ENCODE measurements at regions not wholly inside any gene's neighbourhood (a gene's known extent, or its start where the extent isn't known, plus 50 kb on each side); places are given as distances from the start of the nearest gene placed in this dataset.

- H3K4me3 ChIP-seq, result no peak overlapping the region
- no peaks in the 10 kb centered on the region for H3K9me3 ChIP-seq
- DNase-seq, result no peak
- peak overlapping the region in 1 of 4 donors; percentile 22 for H3K27ac ChIP-seq
- peaks cover 0 to 17% (median 9%) of the 10 kb centered on the region in 4 donors for H3K4me1 ChIP-seq
- no peaks in the 10 kb centered on the region for H3K36me3 ChIP-seq
- TF ChIP-seq, protein P1, sequence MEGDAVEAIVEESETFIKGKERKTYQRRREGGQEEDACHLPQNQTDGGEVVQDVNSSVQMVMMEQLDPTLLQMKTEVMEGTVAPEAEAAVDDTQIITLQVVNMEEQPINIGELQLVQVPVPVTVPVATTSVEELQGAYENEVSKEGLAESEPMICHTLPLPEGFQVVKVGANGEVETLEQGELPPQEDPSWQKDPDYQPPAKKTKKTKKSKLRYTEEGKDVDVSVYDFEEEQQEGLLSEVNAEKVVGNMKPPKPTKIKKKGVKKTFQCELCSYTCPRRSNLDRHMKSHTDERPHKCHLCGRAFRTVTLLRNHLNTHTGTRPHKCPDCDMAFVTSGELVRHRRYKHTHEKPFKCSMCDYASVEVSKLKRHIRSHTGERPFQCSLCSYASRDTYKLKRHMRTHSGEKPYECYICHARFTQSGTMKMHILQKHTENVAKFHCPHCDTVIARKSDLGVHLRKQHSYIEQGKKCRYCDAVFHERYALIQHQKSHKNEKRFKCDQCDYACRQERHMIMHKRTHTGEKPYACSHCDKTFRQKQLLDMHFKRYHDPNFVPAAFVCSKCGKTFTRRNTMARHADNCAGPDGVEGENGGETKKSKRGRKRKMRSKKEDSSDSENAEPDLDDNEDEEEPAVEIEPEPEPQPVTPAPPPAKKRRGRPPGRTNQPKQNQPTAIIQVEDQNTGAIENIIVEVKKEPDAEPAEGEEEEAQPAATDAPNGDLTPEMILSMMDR (IDR thresholded peaks at IDR 0.05), result no peak
- TF ChIP-seq POLR2A (IDR thresholded peaks at IDR 0.05) (no peak), EP300 (IDR thresholded peaks at IDR 0.05) (no peak), POLR2AphosphoS5 (IDR thresholded peaks at IDR 0.05) (no peak)
- H3K27me3 ChIP-seq, result no peaks in the 10 kb centered on the region
- intact Hi-C loops (cut with DNase I), result no loop called here
Measured at GRCh38 chr16:72612718-72613117, 435.2 kb downstream of the ZFHX3 start.

- Histone ChIP-seq H3K9me3 (no peaks in the 10 kb centered on the region), H3K4me1 (peaks cover 0 to 17% (median 9%) of the 10 kb centered on the region in 4 donors), H3K4me3 (no peak overlapping the region), H3K27me3 (no peaks in the 10 kb centered on the region), H3K36me3 (no peaks in the 10 kb centered on the region), H3K27ac (peak overlapping the region in 1 of 4 donors; percentile 22)
- intact Hi-C loops (cut with DNase I), result no loop called here
- 62 to 76% methylated on average over 2 of the region's 2 CpGs for WGBS, 2 donors
- TF ChIP-seq POLR2A (IDR thresholded peaks at IDR 0.05) (no peak), POLR2AphosphoS5 (IDR thresholded peaks at IDR 0.05) (no peak), EP300 (IDR thresholded peaks at IDR 0.05) (no peak)
- TF ChIP-seq, protein P1 (IDR thresholded peaks at IDR 0.05), result no peak
- DNase-seq, result no peak
Measured at GRCh38 chr16:72612256-72612655, 435.7 kb downstream of the ZFHX3 start.

DNA sequence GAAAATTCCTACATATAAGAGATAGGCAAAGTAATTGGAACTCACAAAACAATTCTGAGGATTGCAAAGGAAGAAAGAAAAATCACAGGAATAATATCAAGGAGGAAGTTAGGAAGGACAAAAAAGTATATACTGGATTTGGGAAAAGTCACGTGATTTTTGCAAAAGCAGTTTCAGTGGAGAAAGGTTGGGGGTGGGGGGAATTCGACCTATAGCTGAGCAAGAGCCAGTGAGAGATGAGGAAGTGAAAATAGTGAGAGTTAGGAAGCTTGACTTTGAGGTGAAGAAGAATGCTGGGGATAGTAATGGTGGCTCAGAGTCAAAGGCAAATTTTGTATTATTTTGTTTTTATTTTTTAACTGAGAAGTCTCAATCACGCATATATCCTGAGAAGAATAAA lies 438.0 kb upstream of the PMFBP1 start:
- no peak overlapping the region for H3K4me3 ChIP-seq
- H3K27ac ChIP-seq, result no peak overlapping the region
- H3K4me1 ChIP-seq, result peaks cover 0 to 17% (median 9%) of the 10 kb centered on the region in 4 donors
- TF ChIP-seq, protein P1 (IDR thresholded peaks at IDR 0.05), result no peak
- TF ChIP-seq POLR2AphosphoS5 (IDR thresholded peaks at IDR 0.05) (no peak), POLR2A (IDR thresholded peaks at IDR 0.05) (no peak), EP300 (IDR thresholded peaks at IDR 0.05) (no peak)
- H3K36me3 ChIP-seq, result no peaks in the 10 kb centered on the region
- H3K27me3 ChIP-seq, result no peaks in the 10 kb centered on the region
- intact Hi-C loops (cut with DNase I), result no loop called here
- no peaks in the 10 kb centered on the region for H3K9me3 ChIP-seq
- no peak for DNase-seq
- WGBS, 2 donors, result 78 to 83% methylated on average over 3 of the region's 3 CpGs

DNA sequence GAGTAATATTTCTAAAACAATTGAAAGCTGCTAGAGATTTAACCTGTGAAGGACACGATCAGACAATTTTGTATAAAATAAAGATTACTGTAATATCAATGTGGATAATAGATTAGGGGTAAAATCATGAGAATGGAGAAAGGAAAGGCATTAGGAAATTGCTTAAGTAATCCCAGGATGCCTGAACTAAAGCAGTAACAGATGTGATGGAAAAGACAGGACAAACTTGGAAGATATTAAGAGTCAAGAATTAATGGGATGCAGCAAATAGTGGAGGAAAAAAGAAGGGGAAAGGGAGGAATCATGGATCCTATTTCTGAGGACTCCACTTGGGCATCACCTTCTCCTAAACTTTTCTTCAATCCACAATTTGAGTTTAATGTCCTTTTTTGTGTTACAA lies 437.1 kb upstream of the PMFBP1 start:
- Histone ChIP-seq H3K4me3 (no peak overlapping the region), H3K27ac (no peak overlapping the region), H3K27me3 (no peaks in the 10 kb centered on the region), H3K36me3 (no peaks in the 10 kb centered on the region), H3K9me3 (no peaks in the 10 kb centered on the region), H3K4me1 (peaks cover 0 to 16% (median 9%) of the 10 kb centered on the region in 4 donors)
- WGBS, 2 donors, result 45 to 86% methylated on average over 1 of the region's 1 CpG
- intact Hi-C loops (cut with DNase I), result no loop called here
- TF ChIP-seq, protein P1 (IDR thresholded peaks at IDR 0.05), result no peak
- TF ChIP-seq POLR2AphosphoS5 (IDR thresholded peaks at IDR 0.05), result no peak
- TF ChIP-seq POLR2A (IDR thresholded peaks at IDR 0.05), result no peak
- no peak for TF ChIP-seq EP300 (IDR thresholded peaks at IDR 0.05)
- no peak for DNase-seq

DNA sequence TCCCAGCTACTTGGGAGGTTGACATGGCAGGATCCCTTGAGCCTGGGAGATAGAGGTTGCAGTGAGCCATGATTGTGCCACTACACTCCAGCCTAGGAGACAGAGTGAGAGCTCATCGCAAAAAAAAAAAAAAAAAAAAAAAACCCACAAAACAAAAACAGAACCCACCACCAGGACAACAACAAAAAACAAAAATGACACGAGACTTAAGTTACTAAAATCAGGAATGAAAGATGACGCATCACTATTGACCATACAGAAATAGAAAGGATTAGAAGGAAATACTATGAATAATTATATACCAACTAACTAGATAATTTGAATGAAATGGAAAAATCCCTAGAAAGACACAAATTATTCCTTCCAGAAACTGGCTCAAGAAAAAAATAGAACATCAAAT lies 432.4 kb upstream of the PMFBP1 start:
- H3K36me3 ChIP-seq, result no peaks in the 10 kb centered on the region
- 76 to 91% methylated on average over 3 of the region's 3 CpGs for WGBS, 2 donors
- intact Hi-C loops (cut with DNase I), result no loop called here
- H3K27ac ChIP-seq, result no peak overlapping the region
- no peaks in the 10 kb centered on the region for H3K27me3 ChIP-seq
- no peak for TF ChIP-seq EP300 (IDR thresholded peaks at IDR 0.05)
- TF ChIP-seq POLR2A (IDR thresholded peaks at IDR 0.05), result no peak
- no peak for TF ChIP-seq POLR2AphosphoS5 (IDR thresholded peaks at IDR 0.05)
- TF ChIP-seq, protein P1 (IDR thresholded peaks at IDR 0.05), result no peak
- no peak overlapping the region for H3K4me3 ChIP-seq
- H3K4me1 ChIP-seq, result no peaks in the 10 kb centered on the region
- no peaks in the 10 kb centered on the region for H3K9me3 ChIP-seq
- DNase-seq, result no peak

All from sigmoid colon (tissue), 6 donors.